Lower leg skin (tissue), 3 donors: ENCODE measurements at regions not wholly inside any gene's neighbourhood (a gene's known extent, or its start where the extent isn't known, plus 50 kb on each side); places are given as distances from the start of the nearest gene placed in this dataset.
"Not testable (repeated sequence)": the region's sequence is repeated elsewhere in the genome, so short reads cannot be mapped to it uniquely, and the experiment has no call there.

Experiments used
- CTCF ChIP-seq, 3 donors: fragments of 450-650 bp; IDR thresholded peaks; one replicate each; pipeline ENCODE4 v1.5.1; 2016; ENCODE audit warnings: antibody characterized with exemption in 3 of 3, mild to moderate bottlenecking in 3 of 3, moderate library complexity in 2 of 3
- POLR2A ChIP-seq, 2 donors: fragments of 450-650 bp; IDR thresholded peaks; one replicate each; pipeline ENCODE4 v1.6.1; 2016 to 2017; ENCODE audit warnings: antibody characterized with exemption in 2 of 2, mild to moderate bottlenecking in 1 of 2, moderate library complexity in 1 of 2

GRCh38 chr1:83423382-83423781, 575.5 kb downstream of the TTLL7 start:
- TF ChIP-seq POLR2A, CTCF (IDR thresholded peaks at IDR 0.05): not testable (repeated sequence)
